HG02678 (cell line): ENCODE measurements at regions not wholly inside any gene's neighbourhood (a gene's known extent, or its start where the extent isn't known, plus 50 kb on each side); places are given as distances from the start of the nearest gene placed in this dataset.
A peak's percentile ranks its signal among the peaks of the same experiment; 100 is the strongest.
"Not testable (repeated sequence)": the region's sequence is repeated elsewhere in the genome, so short reads cannot be mapped to it uniquely, and the experiment has no call there.

Source experiments
- ATAC-seq: cut with Tn5 transposase; IDR thresholded peaks from one replicate; pipeline ENCODE4 v1.9.1; 2021; ENCODE audit warnings: mild to moderate bottlenecking, moderate library complexity; ENCODE audit not compliant: unreplicated experiment

GRCh38 chr7:97234494-97234893 is 117.0 kb downstream of the SDHAF3 start:
- not testable (repeated sequence) for ATAC-seq

- ATAC-seq = no peak
Observed at GRCh38 chr7:97246317-97246716, 128.8 kb downstream of the SDHAF3 start.

- ATAC-seq = not testable (repeated sequence)
Observed at GRCh38 chr7:97258187-97258586, 140.7 kb downstream of the SDHAF3 start.

- no peak for ATAC-seq
Observed at GRCh38 chr7:97269741-97270140, 152.2 kb downstream of the SDHAF3 start.

- ATAC-seq = no peak
Observed at GRCh38 chr7:97270280-97270679, 152.8 kb downstream of the SDHAF3 start.

- ATAC-seq = no peak
Observed at GRCh38 chr7:97271619-97272018, 154.1 kb downstream of the SDHAF3 start.

GRCh38 chr7:97272237-97272975 is 154.9 kb downstream of the SDHAF3 start:
- ATAC-seq = peak; percentile 64

- ATAC-seq = no peak
Observed at GRCh38 chr7:97275475-97275874, 158.0 kb downstream of the SDHAF3 start.

- no peak for ATAC-seq
Observed at GRCh38 chr7:97280950-97281349, 163.5 kb downstream of the SDHAF3 start.

GRCh38 chr7:97285348-97285747 is 167.8 kb downstream of the SDHAF3 start:
- no peak for ATAC-seq

GRCh38 chr7:97293031-97293430 is 175.5 kb downstream of the SDHAF3 start:
- no peak for ATAC-seq

- no peak for ATAC-seq
Observed at GRCh38 chr7:97298561-97298960, 181.1 kb downstream of the SDHAF3 start.

GRCh38 chr7:97305589-97305988 is 188.1 kb downstream of the SDHAF3 start:
- no peak for ATAC-seq

- ATAC-seq = no peak
Observed at GRCh38 chr7:97307521-97308108, 190.1 kb downstream of the SDHAF3 start.

- ATAC-seq = no peak
Observed at GRCh38 chr7:97313900-97314299, 196.4 kb downstream of the SDHAF3 start.

- no peak for ATAC-seq
Observed at GRCh38 chr7:97317575-97317974, 200.1 kb downstream of the SDHAF3 start.

GRCh38 chr7:97329871-97330270 is 212.4 kb downstream of the SDHAF3 start:
- ATAC-seq = not testable (repeated sequence)

- ATAC-seq = no peak
Observed at GRCh38 chr7:97337849-97338248, 220.4 kb downstream of the SDHAF3 start.

- ATAC-seq = no peak
Observed at GRCh38 chr7:97342512-97342911, 225.0 kb downstream of the SDHAF3 start.

GRCh38 chr7:97346349-97346748 is 228.9 kb downstream of the SDHAF3 start:
- no peak for ATAC-seq

GRCh38 chr7:97351488-97351887 is 234.0 kb downstream of the SDHAF3 start:
- no peak for ATAC-seq

- ATAC-seq = no peak
Observed at GRCh38 chr7:97357459-97357858, 240.0 kb downstream of the SDHAF3 start.

GRCh38 chr7:97372882-97373281 is 255.4 kb downstream of the SDHAF3 start:
- ATAC-seq = no peak
